K562 (cell line): ENCODE measurements at regions not wholly inside any gene's neighbourhood (a gene's known extent, or its start where the extent isn't known, plus 50 kb on each side); places are given as distances from the start of the nearest gene placed in this dataset.

Experiments used
- CHD7 ChIP-seq: fragments of 200-600 bp; sonication (generic); IDR thresholded peaks from one replicate; pipeline ENCODE4 v1.6.1; 2012; ENCODE audit warnings: mild to moderate bottlenecking, low read depth, low read length, inconsistent platforms
- HNRNPK ChIP-seq: fragments of 200-400 bp; formaldehyde crosslinking; IDR thresholded peaks from one replicate; pipeline ENCODE4 v1.6.1; 2018; ENCODE audit warnings: mild to moderate bottlenecking, low read depth, low read length; ENCODE audit not compliant: poor library complexity, severe bottlenecking
- PHF21A ChIP-seq: fragments of 450-650 bp; IDR thresholded peaks from 2 replicates; pipeline ENCODE4 v1.6.1; 2017; ENCODE audit warnings: low read depth, borderline replicate concordance
- SMAD2 ChIP-seq: fragments of 150-350 bp; IDR thresholded peaks from 2 replicates; pipeline ENCODE4 v1.6.1; 2014; ENCODE audit warnings: low read depth, mild to moderate bottlenecking, low read length
- SMARCA5 ChIP-seq: fragments of 450-650 bp; IDR thresholded peaks from 2 replicates; pipeline ENCODE4 v1.6.1; 2016
- ZNF583 ChIP-seq: fragments of 250-450 bp; sonication (Bioruptor Pico); IDR thresholded peaks from 2 replicates; pipeline ENCODE4 v1.4.0; 2020

- TF ChIP-seq CHD7: no peak
- TF ChIP-seq ZNF583 (CRISPR knock-in tag): no peak
- TF ChIP-seq HNRNPK: no peak
- no peak for TF ChIP-seq PHF21A
- TF ChIP-seq SMARCA5: no peak
- no peak for TF ChIP-seq SMAD2
- TF ChIP-seq, all 486 proteins: peak for 0
Measured at GRCh38 chr2:22907330-22907729, 477.6 kb upstream of the KLHL29 start (continued).
